Left kidney (tissue), 1 donor: ENCODE measurements at regions not wholly inside any gene's neighbourhood (a gene's known extent, or its start where the extent isn't known, plus 50 kb on each side); places are given as distances from the start of the nearest gene placed in this dataset.
A peak's percentile ranks its signal among the peaks of the same experiment; 100 is the strongest.

Experiments
- DNase-seq: peaks from one replicate; pipeline ENCODE4 v3.0.0-alpha.2; 2013

- DNase-seq: no peak
Measured at GRCh38 chr17:14762736-14763479, 462.0 kb downstream of the HS3ST3B1 start.

GRCh38 chr17:14760719-14761411 is 460.0 kb downstream of the HS3ST3B1 start:
- DNase-seq: peak; percentile 27

- no peak for DNase-seq
Measured at GRCh38 chr17:14760212-14760611, 459.3 kb downstream of the HS3ST3B1 start.

GRCh38 chr17:14759325-14759724 is 458.4 kb downstream of the HS3ST3B1 start:
- no peak for DNase-seq

GRCh38 chr17:14756479-14756878 is 455.6 kb downstream of the HS3ST3B1 start:
- DNase-seq: no peak

GRCh38 chr17:14755002-14755401 is 454.1 kb downstream of the HS3ST3B1 start:
- no peak for DNase-seq

GRCh38 chr17:14753383-14753782 is 452.5 kb downstream of the HS3ST3B1 start:
- DNase-seq: no peak

GRCh38 chr17:14752011-14752410 is 451.1 kb downstream of the HS3ST3B1 start:
- DNase-seq: no peak

- no peak for DNase-seq
Measured at GRCh38 chr17:14750866-14751265, 450.0 kb downstream of the HS3ST3B1 start.

GRCh38 chr17:14749269-14749668 is 448.4 kb downstream of the HS3ST3B1 start:
- DNase-seq: no peak

GRCh38 chr17:14748036-14748710 is 447.3 kb downstream of the HS3ST3B1 start:
- DNase-seq: no peak

GRCh38 chr17:14747603-14747950 is 446.7 kb downstream of the HS3ST3B1 start:
- DNase-seq: no peak

- no peak for DNase-seq
Measured at GRCh38 chr17:14746822-14747602, 446.1 kb downstream of the HS3ST3B1 start.

GRCh38 chr17:14745541-14745940 is 444.7 kb downstream of the HS3ST3B1 start:
- no peak for DNase-seq

GRCh38 chr17:14744761-14745473 is 444.0 kb downstream of the HS3ST3B1 start:
- DNase-seq: no peak

- DNase-seq: no peak
Measured at GRCh38 chr17:14741491-14741890, 440.6 kb downstream of the HS3ST3B1 start.

GRCh38 chr17:14739656-14740431 is 439.0 kb downstream of the HS3ST3B1 start:
- no peak for DNase-seq

- DNase-seq: no peak
Measured at GRCh38 chr17:14738652-14738988, 437.7 kb downstream of the HS3ST3B1 start.

GRCh38 chr17:14737984-14738651 is 437.2 kb downstream of the HS3ST3B1 start:
- DNase-seq: no peak

- no peak for DNase-seq
Measured at GRCh38 chr17:14736631-14737030, 435.8 kb downstream of the HS3ST3B1 start.

- no peak for DNase-seq
Measured at GRCh38 chr17:14733376-14733775, 432.5 kb downstream of the HS3ST3B1 start.
